Mesenchymal stem cell (in vitro differentiated cells and primary cell): ENCODE measurements at regions not wholly inside any gene's neighbourhood (a gene's known extent, or its start where the extent isn't known, plus 50 kb on each side); places are given as distances from the start of the nearest gene placed in this dataset.

Experiments used
- DNase-seq: peaks from one replicate; pipeline ENCODE4 v3.0.0-alpha.2; 2013
- H2AFZ ChIP-seq: one replicate; pipeline ENCODE4 v1.6.1; 2013; ENCODE audit warnings: low read depth, mild to moderate bottlenecking, control low read depth, inconsistent platforms, low read length, moderate library complexity
- H2AK5ac ChIP-seq: 2 replicates; pipeline ENCODE4 v1.6.1; 2013; ENCODE audit warnings: low read length, moderate library complexity, mild to moderate bottlenecking, inconsistent platforms; ENCODE audit not compliant: severe bottlenecking
- H2BK120ac ChIP-seq: one replicate; pipeline ENCODE4 v1.6.1; 2013; ENCODE audit warnings: low read depth, mild to moderate bottlenecking, inconsistent platforms, low read length, moderate library complexity
- H2BK12ac ChIP-seq, 2 experiments: one replicate each; pipeline ENCODE4 v1.6.1; 2013; ENCODE audit warnings: inconsistent platforms in 2 of 2, low read length in 2 of 2, mild to moderate bottlenecking in 2 of 2, moderate library complexity in 2 of 2, control low read depth in 1 of 2
- H2BK15ac ChIP-seq: one replicate; pipeline ENCODE4 v1.6.1; 2013; ENCODE audit warnings: mild to moderate bottlenecking, low read depth, inconsistent platforms; ENCODE audit not compliant: poor library complexity, severe bottlenecking
- H2BK5ac ChIP-seq: 2 replicates; pipeline ENCODE4 v1.6.1; 2013; ENCODE audit warnings: low read depth, mild to moderate bottlenecking, low read length, control low read depth, inconsistent platforms; ENCODE audit not compliant: poor library complexity, severe bottlenecking
- H3K14ac ChIP-seq, 2 experiments: one replicate each; pipeline ENCODE4 v1.6.1; 2013; ENCODE audit warnings: inconsistent platforms in 2 of 2, low read length in 2 of 2, control low read depth in 1 of 2, mild to moderate bottlenecking in 1 of 2, moderate library complexity in 1 of 2
- H3K18ac ChIP-seq, 2 experiments: one replicate each; pipeline ENCODE4 v1.6.1; 2013; ENCODE audit warnings: inconsistent platforms in 2 of 2, low read length in 2 of 2, control low read depth in 1 of 2, low read depth in 1 of 2, mild to moderate bottlenecking in 1 of 2
- H3K23ac ChIP-seq, 2 experiments: one replicate each; pipeline ENCODE4 v1.6.1; 2013; ENCODE audit warnings: inconsistent platforms in 2 of 2, low read length in 2 of 2, mild to moderate bottlenecking in 2 of 2, moderate library complexity in 2 of 2, control low read depth in 1 of 2
- H3K27ac ChIP-seq: 2 replicates; pipeline ENCODE4 v1.5.1; 2013; ENCODE audit warnings: mild to moderate bottlenecking, moderate library complexity, low read length, control low read depth, inconsistent platforms; ENCODE audit not compliant: poor library complexity, severe bottlenecking
- H3K27me3 ChIP-seq, 2 experiments: 2 replicates each; pipeline versions ENCODE4 v1.6.1 to v1.7.0; 2013; ENCODE audit warnings: low read length in 2 of 2, mild to moderate bottlenecking in 2 of 2, moderate library complexity in 2 of 2, control low read depth in 1 of 2, inconsistent platforms in 1 of 2; ENCODE audit not compliant: control insufficient read depth in 1 of 2, insufficient read depth in 1 of 2
- H3K36me3 ChIP-seq, 2 experiments: 2 replicates each; pipeline versions ENCODE4 v1.6.1 to v1.7.0; 2013; ENCODE audit warnings: low read length in 2 of 2, control low read depth in 1 of 2, inconsistent platforms in 1 of 2, low read depth in 1 of 2, mild to moderate bottlenecking in 1 of 2; ENCODE audit not compliant: insufficient read depth in 2 of 2, control insufficient read depth in 1 of 2
- H3K4ac ChIP-seq, 2 experiments: one replicate each; pipeline ENCODE4 v1.6.1; 2013; ENCODE audit warnings: inconsistent platforms in 2 of 2, low read length in 2 of 2, mild to moderate bottlenecking in 2 of 2, moderate library complexity in 2 of 2, control low read depth in 1 of 2, low read depth in 1 of 2
- H3K4me1 ChIP-seq: 2 replicates; pipeline ENCODE4 v1.6.1; 2013; ENCODE audit warnings: low read depth, low read length, control low read depth; ENCODE audit not compliant: control insufficient read depth, insufficient read depth
- H3K4me2 ChIP-seq: 2 replicates; pipeline ENCODE4 v1.6.1; 2013; ENCODE audit warnings: low read length, mild to moderate bottlenecking, inconsistent platforms; ENCODE audit not compliant: poor library complexity, severe bottlenecking
- H3K4me3 ChIP-seq, 2 experiments: 2 replicates each; pipeline versions ENCODE4 v1.5.1 to v1.7.0; 2013; ENCODE audit warnings: low read length in 2 of 2, mild to moderate bottlenecking in 2 of 2, control low read depth in 1 of 2, low read depth in 1 of 2; ENCODE audit not compliant: insufficient read depth in 1 of 2
- H3K79me1 ChIP-seq: replicated peaks from 2 replicates; pipeline ENCODE4 v1.6.1; 2013; ENCODE audit warnings: mild to moderate bottlenecking, control low read depth, low read length, inconsistent platforms; ENCODE audit not compliant: poor library complexity, severe bottlenecking
- H3K9ac ChIP-seq: 2 replicates; pipeline ENCODE4 v1.7.0; 2013; ENCODE audit warnings: mild to moderate bottlenecking, low read length, moderate library complexity
- H3K9me3 ChIP-seq: 2 replicates; pipeline ENCODE4 v1.7.0; 2013; ENCODE audit warnings: mild to moderate bottlenecking, low read length; ENCODE audit not compliant: control insufficient read depth
- H4K8ac ChIP-seq: one replicate; pipeline ENCODE4 v1.6.1; 2013; ENCODE audit warnings: inconsistent platforms, mild to moderate bottlenecking, low read length, moderate library complexity
- H4K91ac ChIP-seq: one replicate; pipeline ENCODE4 v1.6.1; 2013; ENCODE audit warnings: mild to moderate bottlenecking, low read length, inconsistent platforms
- WGBS: methylation state at CpG from one replicate; pipeline ENCODE4 v1.1.7; 2013; ENCODE audit warnings: mixed read lengths; 5-methylcytosine and 5-hydroxymethylcytosine counted together

- no peak overlapping the region for H2AK5ac ChIP-seq
- no peaks in the 10 kb centered on the region for H3K36me3 ChIP-seq
- H2AFZ ChIP-seq = no peak overlapping the region
- no CpG with 5 or more reads among the region's 2 CpGs for WGBS
- no peak overlapping the region for H2BK120ac ChIP-seq
- H3K27ac ChIP-seq = no peak overlapping the region
- H3K4me1 ChIP-seq = no peaks in the 10 kb centered on the region
- no peak overlapping the region for H3K18ac ChIP-seq
- H2BK5ac ChIP-seq = no peak overlapping the region
- no peak overlapping the region for H3K9ac ChIP-seq
- peaks cover 4% of the 10 kb centered on the region for H3K9me3 ChIP-seq
- no peak overlapping the region for H2BK12ac ChIP-seq
- no peaks in the 10 kb centered on the region for H3K79me1 ChIP-seq
- no peak overlapping the region for H2BK15ac ChIP-seq
- no peak overlapping the region for H3K4ac ChIP-seq
- H3K4me2 ChIP-seq = no peak overlapping the region
- no peak overlapping the region for H4K91ac ChIP-seq
- H3K27me3 ChIP-seq = no peaks in the 10 kb centered on the region
- DNase-seq = no peak
- H3K14ac ChIP-seq = no peak overlapping the region
- H4K8ac ChIP-seq = no peak overlapping the region
- H3K4me3 ChIP-seq = no peak overlapping the region
- no peak overlapping the region for H3K23ac ChIP-seq
Measured at GRCh38 chr4:171448358-171448757, 364.8 kb upstream of the GALNTL6 start.

- H2BK120ac ChIP-seq = no peak overlapping the region
- no peak overlapping the region for H3K4me2 ChIP-seq
- H3K4ac ChIP-seq = no peak overlapping the region
- no peak overlapping the region for H2BK5ac ChIP-seq
- H3K79me1 ChIP-seq = no peaks in the 10 kb centered on the region
- no peak overlapping the region for H3K23ac ChIP-seq
- H3K36me3 ChIP-seq = no peaks in the 10 kb centered on the region
- no peak overlapping the region for H3K9ac ChIP-seq
- no peaks in the 10 kb centered on the region for H3K27me3 ChIP-seq
- H2BK15ac ChIP-seq = no peak overlapping the region
- H4K8ac ChIP-seq = no peak overlapping the region
- H3K4me1 ChIP-seq = no peaks in the 10 kb centered on the region
- no peak overlapping the region for H2AFZ ChIP-seq
- no peak overlapping the region for H3K4me3 ChIP-seq
- no peak for DNase-seq
- WGBS = 61% methylated on average over 1 of the region's 1 CpG
- no peak overlapping the region for H3K18ac ChIP-seq
- no peaks in the 10 kb centered on the region for H3K9me3 ChIP-seq
- no peak overlapping the region for H2BK12ac ChIP-seq
- H3K14ac ChIP-seq = no peak overlapping the region
- no peak overlapping the region for H2AK5ac ChIP-seq
- H3K27ac ChIP-seq = no peak overlapping the region
- H4K91ac ChIP-seq = no peak overlapping the region
Measured at GRCh38 chr4:171441300-171441941, 371.8 kb upstream of the GALNTL6 start.

DNA sequence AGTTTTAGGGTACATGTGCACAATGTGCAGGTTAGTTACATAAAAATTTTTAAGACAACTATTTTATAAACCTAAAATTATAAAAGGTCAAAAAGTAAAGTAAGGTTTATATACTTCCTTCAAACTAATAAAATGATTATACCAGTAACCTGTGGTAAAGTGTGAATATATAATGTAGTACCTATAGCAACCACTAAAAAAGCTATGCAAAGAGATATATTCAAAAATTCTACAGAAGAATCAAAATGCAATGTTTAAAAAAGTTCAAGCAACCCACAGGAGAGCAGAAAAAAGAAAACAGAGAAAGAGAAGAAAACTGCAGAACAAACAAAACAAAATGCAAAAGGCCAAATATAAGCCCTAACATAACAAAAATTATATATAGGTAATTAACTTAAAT, 379.5 kb upstream of the GALNTL6 start:
- H2AFZ ChIP-seq = no peak overlapping the region
- H3K9me3 ChIP-seq = no peaks in the 10 kb centered on the region
- no peak overlapping the region for H3K18ac ChIP-seq
- H3K14ac ChIP-seq = no peak overlapping the region
- no peaks in the 10 kb centered on the region for H3K79me1 ChIP-seq
- H3K4me1 ChIP-seq = no peaks in the 10 kb centered on the region
- no peak overlapping the region for H4K91ac ChIP-seq
- H4K8ac ChIP-seq = no peak overlapping the region
- H2BK120ac ChIP-seq = no peak overlapping the region
- H2BK5ac ChIP-seq = no peak overlapping the region
- H3K4ac ChIP-seq = no peak overlapping the region
- no peak overlapping the region for H3K9ac ChIP-seq
- no peak for DNase-seq
- H3K27me3 ChIP-seq = no peaks in the 10 kb centered on the region
- H3K4me2 ChIP-seq = no peak overlapping the region
- H2AK5ac ChIP-seq = no peak overlapping the region
- no peak overlapping the region for H2BK15ac ChIP-seq
- no peak overlapping the region for H3K23ac ChIP-seq
- no peak overlapping the region for H3K27ac ChIP-seq
- no peak overlapping the region for H3K4me3 ChIP-seq
- H3K36me3 ChIP-seq = no peaks in the 10 kb centered on the region
- no peak overlapping the region for H2BK12ac ChIP-seq

DNA sequence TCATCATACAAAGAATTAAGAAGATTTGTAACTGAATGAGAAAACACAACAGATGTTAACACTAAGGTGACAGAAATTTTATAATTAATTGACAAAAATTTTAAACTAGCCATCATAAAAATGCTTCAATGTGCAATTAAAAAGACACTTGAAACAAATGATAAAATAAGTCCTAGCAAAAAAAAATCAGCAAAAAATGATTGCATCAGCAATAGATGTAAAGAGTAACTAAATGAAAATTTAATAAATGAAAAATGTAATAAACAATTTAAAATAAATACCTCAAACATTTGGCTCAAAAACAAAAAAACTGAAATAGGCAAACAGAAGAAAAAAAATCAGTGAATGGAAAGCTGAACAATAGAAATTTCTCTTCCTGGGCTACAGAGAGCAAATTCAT, 380.7 kb upstream of the GALNTL6 start:
- H2BK15ac ChIP-seq = no peak overlapping the region
- no peak overlapping the region for H3K9ac ChIP-seq
- H3K27ac ChIP-seq = no peak overlapping the region
- no peaks in the 10 kb centered on the region for H3K79me1 ChIP-seq
- H4K8ac ChIP-seq = no peak overlapping the region
- H2BK120ac ChIP-seq = no peak overlapping the region
- H3K4me3 ChIP-seq = no peak overlapping the region
- H2BK12ac ChIP-seq = no peak overlapping the region
- no peak overlapping the region for H3K18ac ChIP-seq
- no peak overlapping the region for H4K91ac ChIP-seq
- H3K36me3 ChIP-seq = no peaks in the 10 kb centered on the region
- no peaks in the 10 kb centered on the region for H3K9me3 ChIP-seq
- no peak overlapping the region for H3K4ac ChIP-seq
- no peak overlapping the region for H3K14ac ChIP-seq
- H2BK5ac ChIP-seq = no peak overlapping the region
- H2AFZ ChIP-seq = no peak overlapping the region
- no peak overlapping the region for H3K4me2 ChIP-seq
- no peak overlapping the region for H3K23ac ChIP-seq
- H3K4me1 ChIP-seq = no peaks in the 10 kb centered on the region
- DNase-seq = no peak
- H2AK5ac ChIP-seq = no peak overlapping the region
- H3K27me3 ChIP-seq = no peaks in the 10 kb centered on the region
